HT1080 (cell line): ENCODE measurements at regions not wholly inside any gene's neighbourhood (a gene's known extent, or its start where the extent isn't known, plus 50 kb on each side); places are given as distances from the start of the nearest gene placed in this dataset.
A peak's percentile ranks its signal among the peaks of the same experiment; 100 is the strongest.
"Not testable (repeated sequence)": the region's sequence is repeated elsewhere in the genome, so short reads cannot be mapped to it uniquely, and the experiment has no call there.

Experiments used
- DNase-seq: peaks from one replicate; pipeline ENCODE4 v3.0.0-alpha.2; 2015; ENCODE audit warnings: low read depth

GRCh38 chr9:28970241-28970654, 1397.0 kb upstream of the C9orf72 start:
- no peak for DNase-seq

DNA sequence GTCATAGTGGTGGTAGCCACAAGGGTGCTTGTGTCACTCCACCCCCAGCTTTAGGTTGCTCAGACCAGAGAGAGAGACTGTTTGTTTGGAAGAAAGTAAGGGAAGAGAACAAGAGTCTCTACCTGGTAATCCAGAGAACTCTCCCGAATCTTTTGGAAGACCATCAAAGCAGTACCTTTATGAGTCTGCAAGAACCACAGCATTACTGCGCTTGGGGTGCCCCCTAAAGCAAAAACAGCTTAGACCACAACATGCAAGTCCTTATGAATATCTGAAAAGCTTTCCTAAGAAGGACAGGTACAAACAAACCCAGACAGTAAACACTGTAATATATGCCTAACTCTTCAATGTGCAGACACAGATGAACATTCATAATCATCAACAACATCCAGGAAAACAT, 1398.6 kb upstream of the C9orf72 start:
- no peak for DNase-seq

DNA sequence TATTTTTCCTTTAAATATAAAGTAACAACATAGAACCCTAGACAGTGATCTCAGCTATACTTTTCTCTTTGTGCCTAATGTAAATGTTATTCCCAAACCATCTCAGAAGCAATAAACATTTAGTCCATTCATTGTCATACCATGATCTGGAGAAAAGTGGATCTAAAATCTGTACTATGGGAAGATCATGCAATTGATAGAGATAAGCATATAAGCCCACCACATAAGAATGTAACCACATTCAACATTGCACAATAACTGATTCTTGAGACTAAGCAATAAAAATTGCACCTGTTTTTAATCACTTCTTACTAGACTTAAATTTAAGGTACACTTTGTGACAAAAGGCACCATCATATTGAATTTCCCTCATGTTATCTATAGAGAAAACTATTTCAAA, 1403.0 kb upstream of the C9orf72 start:
- no peak for DNase-seq

- no peak for DNase-seq
Observed at GRCh38 chr9:28976684-28977083, 1403.4 kb upstream of the C9orf72 start.

DNA sequence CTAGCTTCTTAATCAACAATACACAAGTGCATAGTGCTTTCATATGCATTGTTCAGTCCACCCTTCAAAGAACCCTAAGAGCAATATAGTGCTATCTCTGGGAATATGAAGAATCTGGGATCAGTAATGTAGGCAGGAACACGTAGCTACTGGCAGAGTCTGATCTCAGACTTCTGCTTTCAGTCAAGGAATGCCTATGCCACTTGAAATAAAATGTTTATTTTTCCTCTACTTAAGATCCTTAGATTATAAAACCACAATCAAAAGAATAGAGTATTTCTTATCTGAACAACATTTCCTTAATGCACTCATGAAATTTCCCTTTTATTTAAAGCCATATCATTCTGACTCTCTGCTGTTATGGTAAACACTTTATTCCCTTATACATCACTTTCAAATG, 1407.8 kb upstream of the C9orf72 start:
- DNase-seq, result no peak

- no peak for DNase-seq
Observed at GRCh38 chr9:28981711-28982110, 1408.4 kb upstream of the C9orf72 start.

GRCh38 chr9:28984016-28984415, 1410.7 kb upstream of the C9orf72 start:
- no peak for DNase-seq

DNA sequence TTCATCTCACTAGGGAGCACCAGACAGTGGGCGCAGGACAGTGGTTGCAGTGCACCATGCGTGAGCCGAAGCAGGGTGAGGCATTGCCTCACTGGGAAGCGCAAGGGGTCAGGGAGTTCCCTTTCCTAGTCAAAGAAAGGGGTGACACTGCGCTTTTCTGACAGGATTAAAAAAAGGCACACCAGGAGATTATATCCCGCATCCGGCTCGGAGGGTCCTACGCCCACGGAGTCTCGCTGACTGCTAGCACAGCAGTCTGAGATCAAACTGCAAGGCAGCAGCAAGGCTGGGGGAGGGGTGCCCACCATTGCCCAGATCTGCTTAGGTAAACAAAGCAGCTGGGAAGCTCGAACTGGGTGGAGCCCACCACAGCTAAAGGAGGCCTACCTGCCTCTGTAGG, 1416.7 kb upstream of the C9orf72 start:
- DNase-seq, result not testable (repeated sequence)

DNA sequence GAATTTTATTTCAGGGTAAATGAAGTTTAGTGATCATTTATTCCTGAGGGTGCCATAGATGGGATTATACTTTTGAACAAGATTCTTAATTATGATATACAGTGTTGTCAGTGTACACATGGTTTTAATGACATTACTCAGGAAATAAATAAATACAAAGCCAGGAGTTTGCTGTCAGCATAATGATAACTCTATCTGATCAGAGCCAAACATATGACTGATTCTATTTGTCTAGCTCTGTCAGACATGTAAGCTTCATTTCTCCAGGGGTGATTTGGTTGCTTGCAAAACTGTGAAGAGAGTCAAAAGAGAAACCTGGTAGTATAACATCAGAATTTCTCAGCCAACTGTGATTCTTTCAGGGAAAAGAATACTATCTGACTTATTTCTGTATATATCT, 1425.8 kb upstream of the C9orf72 start:
- DNase-seq, result no peak

- peak; percentile 12 for DNase-seq
Observed at GRCh38 chr9:28999806-29000205, 1426.5 kb upstream of the C9orf72 start.

DNA sequence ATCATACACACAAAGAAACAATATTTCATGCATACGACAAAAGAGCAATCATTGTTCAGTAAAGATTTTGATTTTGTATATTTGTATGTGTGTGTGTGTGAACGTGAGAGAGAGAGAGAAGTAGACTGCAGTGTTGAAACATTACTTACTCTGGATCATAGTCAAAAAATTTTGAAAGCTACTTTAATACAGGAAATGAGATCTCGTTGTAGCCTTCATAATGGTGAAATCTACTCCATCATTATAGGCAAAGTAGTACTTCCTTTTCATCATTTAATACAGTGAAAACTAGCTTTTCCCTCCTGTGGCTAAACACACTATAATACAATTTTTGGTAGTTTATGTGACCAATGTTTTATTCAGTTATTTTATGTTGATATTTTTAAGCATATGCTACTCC, 1427.7 kb upstream of the C9orf72 start:
- no peak for DNase-seq

- DNase-seq, result no peak
Observed at GRCh38 chr9:29004988-29005387, 1431.7 kb upstream of the C9orf72 start.

- peak; percentile 16 for DNase-seq
Observed at GRCh38 chr9:29006628-29007027, 1433.3 kb upstream of the C9orf72 start.

DNA sequence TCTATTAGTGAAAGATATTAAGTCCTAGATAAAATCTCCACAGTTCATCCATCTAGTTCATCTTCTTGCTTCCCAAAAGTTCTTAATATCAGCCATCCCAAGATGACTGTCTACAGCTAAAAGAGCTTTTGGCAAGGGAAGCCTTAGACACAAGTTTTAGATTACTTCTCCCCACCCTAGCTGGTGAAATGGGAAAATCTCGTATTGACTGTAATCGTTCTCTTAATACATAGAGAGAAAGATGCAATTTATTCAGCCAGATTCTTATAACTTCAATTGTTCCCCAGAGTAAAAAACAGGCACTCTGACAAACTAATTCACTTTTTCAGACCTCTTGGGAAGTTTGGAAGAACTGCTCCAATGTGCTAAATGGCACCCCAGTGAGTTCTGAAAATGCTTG, 1439.6 kb upstream of the C9orf72 start:
- no peak for DNase-seq

- no peak for DNase-seq
Observed at GRCh38 chr9:29021632-29022031, 1448.4 kb upstream of the C9orf72 start.

- no peak for DNase-seq
Observed at GRCh38 chr9:29038332-29038731, 1465.1 kb upstream of the C9orf72 start.

DNA sequence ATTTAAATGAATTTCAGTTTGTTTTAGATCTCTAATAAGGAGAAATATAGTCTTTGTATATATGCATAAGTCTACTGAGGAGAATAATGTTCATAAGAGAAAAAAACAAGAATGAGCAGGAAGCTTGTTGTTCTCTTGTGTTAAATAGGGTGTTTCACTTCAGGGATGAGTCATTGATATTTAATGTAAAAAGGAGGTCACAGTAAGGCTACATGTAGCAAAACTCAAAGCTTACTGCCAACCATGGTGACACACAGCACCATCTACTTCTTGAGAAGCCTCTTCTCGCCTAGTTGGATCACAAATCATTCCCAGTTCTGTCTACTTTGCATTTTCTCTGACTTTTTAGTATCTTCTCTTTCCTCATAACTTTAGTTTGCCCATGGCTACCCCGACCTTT, 1466.0 kb upstream of the C9orf72 start:
- DNase-seq, result peak; percentile 68

- no peak for DNase-seq
Observed at GRCh38 chr9:29043072-29043471, 1469.8 kb upstream of the C9orf72 start.

GRCh38 chr9:29044959-29045358, 1471.7 kb upstream of the C9orf72 start:
- peak; percentile 69 for DNase-seq

DNA sequence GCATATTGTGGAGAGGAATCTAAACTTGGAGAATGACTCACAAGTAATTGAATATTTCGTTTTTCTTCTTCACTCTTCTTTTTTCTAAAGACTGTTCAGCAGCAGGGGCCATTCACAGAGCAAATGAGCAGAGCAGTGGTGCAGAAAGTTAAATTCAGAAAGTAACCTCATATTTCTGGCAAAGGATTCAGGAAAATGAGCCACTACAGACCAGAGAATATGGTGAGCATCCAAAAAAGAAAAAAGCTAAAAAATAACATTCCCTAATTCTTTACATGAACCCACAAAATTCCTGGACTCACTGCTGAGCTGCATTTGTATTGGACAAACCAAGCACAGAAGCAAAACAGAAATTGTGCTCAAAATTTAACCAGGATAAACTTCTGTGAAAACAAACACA, 1486.8 kb upstream of the C9orf72 start:
- no peak for DNase-seq

DNA sequence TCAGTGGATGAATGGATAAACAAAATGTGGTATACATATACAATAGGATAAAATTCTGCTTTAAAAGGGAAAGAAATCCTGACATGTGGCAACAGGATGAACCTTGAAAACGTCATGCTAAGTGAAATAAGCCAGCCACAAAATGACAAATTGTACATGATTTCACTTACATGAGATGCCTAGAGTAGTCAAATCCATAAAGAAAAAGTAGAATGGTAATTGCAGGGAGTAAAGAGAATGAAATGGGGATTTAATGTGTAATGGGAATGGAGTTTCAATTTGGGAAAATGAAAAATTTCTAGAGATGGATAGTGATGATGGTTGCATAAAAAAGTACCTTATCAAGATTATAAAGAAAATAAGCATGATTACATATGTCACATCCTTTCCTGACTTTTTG, 1489.2 kb upstream of the C9orf72 start:
- no peak for DNase-seq

DNA sequence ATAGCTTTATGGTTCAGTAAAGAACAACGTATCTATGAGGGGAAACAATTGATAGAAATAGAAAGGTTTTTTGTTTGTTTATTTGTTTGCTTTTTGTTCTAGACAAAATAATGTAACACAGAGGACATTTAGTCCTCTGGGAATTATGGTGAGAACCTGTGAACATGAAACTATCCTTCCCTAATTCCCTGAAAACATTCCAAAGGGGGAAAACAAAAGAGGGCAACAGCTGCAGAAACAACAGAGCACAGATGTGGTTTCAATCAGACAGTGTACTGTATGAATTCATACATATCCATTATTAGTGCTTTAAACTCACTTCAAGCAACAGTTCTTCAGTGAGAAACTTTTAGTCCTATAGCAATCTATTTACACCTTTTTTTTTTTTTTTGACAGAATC, 1489.8 kb upstream of the C9orf72 start:
- no peak for DNase-seq

GRCh38 chr9:29066141-29066640, 1492.9 kb upstream of the C9orf72 start:
- no peak for DNase-seq

DNA sequence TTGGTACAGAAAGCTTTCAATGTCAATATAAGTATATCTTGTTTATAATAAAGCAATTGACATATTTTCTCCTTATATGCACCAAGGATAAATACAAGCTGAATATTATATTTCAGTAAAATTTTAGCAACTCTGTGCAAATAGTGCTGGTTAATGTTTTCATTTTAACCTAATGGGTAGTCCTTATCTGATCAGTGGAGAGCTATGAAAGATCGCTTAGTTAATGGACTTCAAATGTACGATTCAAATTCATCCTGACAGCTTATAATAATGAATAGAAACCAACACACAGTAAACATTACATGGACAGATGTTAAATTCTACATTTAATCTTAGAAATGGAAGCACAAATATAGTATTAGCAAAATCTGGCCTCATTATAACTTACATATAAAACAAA, 1495.2 kb upstream of the C9orf72 start:
- DNase-seq, result no peak
